ELR (cell line): ENCODE measurements at regions not wholly inside any gene's neighbourhood (a gene's known extent, or its start where the extent isn't known, plus 50 kb on each side); places are given as distances from the start of the nearest gene placed in this dataset.
"Not testable (repeated sequence)": the region's sequence is repeated elsewhere in the genome, so short reads cannot be mapped to it uniquely, and the experiment has no call there.

Experiments used
- DNase-seq: peaks from one replicate; pipeline ENCODE4 v3.0.0-alpha.2; 2015; ENCODE audit warnings: low read depth

DNA sequence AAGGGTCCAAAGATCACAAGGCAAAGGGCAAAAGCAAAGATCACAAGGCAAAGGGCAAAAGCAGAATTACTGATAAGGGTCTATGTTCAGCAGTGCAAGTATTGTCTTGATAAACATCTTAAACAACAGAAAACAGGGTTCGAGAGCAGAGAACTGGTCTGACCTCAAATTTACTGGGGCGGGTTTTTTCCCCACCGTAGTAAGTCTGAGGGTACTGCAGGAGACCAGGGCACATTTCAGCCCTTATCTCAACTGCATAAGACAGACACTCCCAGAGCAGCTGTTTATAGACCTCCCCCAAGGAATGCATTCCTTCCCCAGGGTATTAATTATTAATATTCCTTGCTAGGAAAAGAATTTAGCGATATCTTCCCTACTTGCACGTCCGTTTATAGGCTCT is 61.3 kb downstream of the ZNF860 start:
- not testable (repeated sequence) for DNase-seq

DNA sequence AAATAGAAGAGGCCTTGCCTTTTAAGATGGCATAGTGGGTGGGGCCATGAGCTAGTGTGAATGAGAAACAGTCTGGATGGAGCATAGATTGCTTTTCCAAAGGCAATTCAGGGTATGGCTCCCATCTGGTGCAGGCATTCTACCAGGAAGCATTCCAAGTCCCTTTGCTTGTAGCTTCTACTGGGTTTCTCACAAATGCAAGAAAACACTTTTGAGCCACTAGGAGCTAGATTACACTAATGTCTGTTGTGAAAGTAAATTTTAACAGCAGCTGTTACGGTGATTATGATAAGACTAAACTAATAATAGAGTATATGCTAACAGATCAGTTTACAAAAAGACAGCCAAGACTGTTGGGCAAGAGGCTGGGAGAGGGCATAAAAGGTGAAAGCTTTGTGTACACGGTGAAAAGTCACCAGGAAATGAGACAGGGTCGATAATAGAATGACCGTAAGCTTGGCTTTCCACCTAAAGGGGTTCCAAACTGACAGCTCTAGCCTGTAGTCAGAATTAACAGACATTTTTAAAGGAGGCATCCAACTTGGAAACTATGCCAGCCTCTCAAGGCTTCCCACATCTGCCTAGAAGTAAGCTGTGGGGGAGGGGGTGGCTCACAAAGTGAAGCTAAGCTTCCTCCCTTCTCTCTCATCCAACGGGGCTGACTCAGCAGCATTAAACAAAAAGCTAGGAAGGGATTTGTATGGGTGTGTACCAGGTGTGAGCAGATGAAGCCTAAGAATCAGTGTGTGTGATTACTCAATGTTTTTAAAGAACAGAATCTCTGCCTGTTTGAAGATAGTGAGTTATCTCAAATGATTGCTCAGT is 61.1 kb upstream of the GPD1L start:
- DNase-seq = peak; percentile 7

GRCh38 chr3:32046102-32046501 is 60.3 kb upstream of the GPD1L start:
- DNase-seq = no peak

GRCh38 chr3:32048487-32049182 is 57.8 kb upstream of the GPD1L start:
- no peak for DNase-seq

DNA sequence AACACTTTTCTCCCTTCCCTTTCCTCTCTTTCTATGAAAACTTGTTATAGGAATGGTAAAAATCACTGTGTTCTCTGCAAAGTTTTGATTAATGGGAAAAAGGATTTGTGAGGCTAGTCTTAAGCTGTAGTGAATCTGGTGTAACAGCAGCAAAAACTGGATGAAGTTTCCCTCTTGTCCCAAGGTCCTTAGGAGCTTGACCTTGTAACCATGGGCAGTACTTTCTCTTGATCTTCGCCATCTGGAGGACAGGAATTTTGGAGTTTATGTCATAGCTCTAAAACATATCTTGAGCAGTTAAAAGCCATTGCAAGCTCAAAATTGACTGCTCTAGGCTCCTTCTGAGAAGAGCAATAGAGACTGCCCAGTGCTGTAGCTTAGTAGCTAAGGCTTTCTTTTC is 56.5 kb upstream of the GPD1L start:
- no peak for DNase-seq

GRCh38 chr3:32052230-32052629 is 54.2 kb upstream of the GPD1L start:
- not testable (repeated sequence) for DNase-seq

- not testable (repeated sequence) for DNase-seq
Measured at GRCh38 chr3:32052851-32053250, 53.6 kb upstream of the GPD1L start.

GRCh38 chr3:32056559-32057290 is 49.7 kb upstream of the GPD1L start:
- DNase-seq = no peak
